Lower lobe of right lung (tissue), 2 donors: ENCODE measurements at regions not wholly inside any gene's neighbourhood (a gene's known extent, or its start where the extent isn't known, plus 50 kb on each side); places are given as distances from the start of the nearest gene placed in this dataset.

Experiments used
- ATAC-seq, 2 donors: fragments of 200-7000 bp; cut with Tn5 transposase; one replicate each; pipeline ENCODE4 v1.9.1; 2020 to 2022; ENCODE audit warnings: mild to moderate bottlenecking in 2 of 2, moderate library complexity in 2 of 2
- DNase-seq: peaks from one replicate; pipeline ENCODE4 v3.0.0-alpha.2; 2020
- H3K27ac ChIP-seq: fragments of 200-600 bp; one replicate; pipeline ENCODE4 v1.8.0; 2022
- H3K27me3 ChIP-seq: fragments of 200-600 bp; one replicate; pipeline ENCODE4 v1.8.0; 2022; ENCODE audit warnings: low read depth
- H3K36me3 ChIP-seq: fragments of 200-600 bp; one replicate; pipeline ENCODE4 v1.8.0; 2022; ENCODE audit warnings: mild to moderate bottlenecking
- H3K4me1 ChIP-seq: fragments of 200-600 bp; one replicate; pipeline ENCODE4 v1.8.0; 2022
- H3K4me3 ChIP-seq: fragments of 200-600 bp; one replicate; pipeline ENCODE4 v1.8.0; 2022; ENCODE audit warnings: mild to moderate bottlenecking
- H3K9me3 ChIP-seq: fragments of 200-600 bp; one replicate; pipeline ENCODE4 v1.8.0; 2022
- CTCF ChIP-seq: fragments of 200-600 bp; IDR thresholded peaks from one replicate; pipeline ENCODE4 v1.8.0; 2022; ENCODE audit warnings: antibody characterized with exemption, mild to moderate bottlenecking
- intact Hi-C: fragments of 100-400 bp; cut with DNase I; formaldehyde crosslinking; loops from one replicate; pipeline ENCODE4 v1.11.0; 2022
- donor health status: DM: no; HTN: yes; CAD: no; lungs with severe emphysema.

GRCh38 chr6:67391955-67392354, 1243.1 kb upstream of the ADGRB3 start:
- no peaks in the 10 kb centered on the region for H3K36me3 ChIP-seq
- DNase-seq (no peak), ATAC-seq (no peak)
- intact Hi-C loops = no loop called here
- no peaks in the 10 kb centered on the region for H3K4me1 ChIP-seq
- H3K9me3 ChIP-seq = no peaks in the 10 kb centered on the region
- H3K4me3 ChIP-seq = no peak overlapping the region
- no peaks in the 10 kb centered on the region for H3K27me3 ChIP-seq
- TF ChIP-seq CTCF = no peak
- H3K27ac ChIP-seq = no peak overlapping the region

DNA sequence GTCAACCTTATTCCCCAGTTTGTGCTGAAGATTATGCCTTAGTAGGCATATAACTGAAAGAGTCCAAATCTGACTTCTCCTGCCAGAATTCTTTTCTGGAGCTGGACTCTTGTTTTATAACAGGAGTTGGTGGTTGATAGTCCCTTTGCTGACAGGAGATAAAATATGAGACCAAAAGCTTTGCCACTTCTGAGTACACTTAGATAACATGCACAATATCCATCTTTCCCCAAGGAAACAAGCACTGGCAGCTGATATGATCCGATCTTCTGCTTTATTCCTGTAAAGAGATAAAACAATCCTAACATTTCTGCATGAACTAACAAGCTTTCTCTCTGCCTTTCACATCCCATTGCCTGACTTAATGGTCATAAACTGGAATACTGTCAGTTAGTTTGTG, 1265.4 kb upstream of the ADGRB3 start:
- no peak for ATAC-seq

DNA sequence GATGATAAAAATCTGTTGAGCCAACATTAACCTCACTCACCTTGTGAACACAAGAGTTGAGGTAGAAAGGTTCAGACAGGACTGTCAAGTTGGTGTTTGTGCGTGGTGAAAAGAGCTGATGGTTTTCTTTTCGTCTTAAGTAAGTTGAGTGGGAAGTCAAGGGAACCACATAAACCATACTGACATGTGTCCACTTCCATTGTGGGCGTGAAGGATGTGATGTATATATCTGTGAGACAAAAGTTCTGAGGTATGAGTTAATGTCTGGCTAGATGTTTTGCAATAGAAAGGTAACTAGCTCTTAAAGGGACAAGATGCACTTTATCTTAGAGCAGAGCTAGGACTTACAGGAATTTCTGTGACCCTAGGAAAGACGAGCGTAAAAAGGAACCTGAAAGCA, 1272.1 kb upstream of the ADGRB3 start:
- Histone ChIP-seq H3K27me3 (no peaks in the 10 kb centered on the region), H3K4me3 (no peak overlapping the region), H3K36me3 (no peaks in the 10 kb centered on the region), H3K4me1 (no peaks in the 10 kb centered on the region), H3K27ac (no peak overlapping the region), H3K9me3 (no peaks in the 10 kb centered on the region)
- ATAC-seq (no peak), DNase-seq (no peak)
- TF ChIP-seq CTCF = no peak
- intact Hi-C loops = no loop called here

More for the DNA sequence above, 1265.4 kb upstream of the ADGRB3 start:
- Histone ChIP-seq H3K4me1 (no peaks in the 10 kb centered on the region), H3K9me3 (no peaks in the 10 kb centered on the region), H3K27me3 (no peaks in the 10 kb centered on the region), H3K4me3 (no peak overlapping the region), H3K36me3 (no peaks in the 10 kb centered on the region), H3K27ac (no peak overlapping the region)
- TF ChIP-seq CTCF = no peak
- no peak for DNase-seq
- intact Hi-C loops = no loop called here

- TF ChIP-seq CTCF = no peak
- Histone ChIP-seq H3K36me3 (no peaks in the 10 kb centered on the region), H3K4me1 (no peaks in the 10 kb centered on the region), H3K9me3 (no peaks in the 10 kb centered on the region), H3K4me3 (no peak overlapping the region), H3K27ac (no peak overlapping the region), H3K27me3 (no peaks in the 10 kb centered on the region)
- ATAC-seq = no peak
- DNase-seq = no peak
- intact Hi-C loops = no loop called here
Observed at GRCh38 chr6:67361264-67361663, 1273.8 kb upstream of the ADGRB3 start.

DNA sequence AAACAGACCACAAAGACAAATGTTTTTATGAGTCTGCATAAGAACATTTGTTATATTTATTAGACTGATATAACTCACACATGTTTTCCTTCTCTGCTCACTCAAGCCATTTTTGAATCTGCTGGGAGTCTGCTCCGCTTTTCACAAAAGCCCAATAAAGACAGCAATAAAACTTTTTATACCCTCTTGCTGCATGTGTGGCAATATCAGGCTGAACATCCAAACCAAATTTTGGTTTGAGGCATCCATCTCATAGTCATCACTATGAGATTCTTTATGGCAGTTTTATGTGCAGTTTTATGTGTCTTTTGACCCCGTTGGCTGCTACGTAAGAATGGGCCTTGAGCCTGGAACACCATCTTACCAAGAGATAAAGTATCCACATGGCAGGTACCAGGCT, 1276.8 kb upstream of the ADGRB3 start:
- Histone ChIP-seq H3K4me3 (no peak overlapping the region), H3K27me3 (no peaks in the 10 kb centered on the region), H3K36me3 (no peaks in the 10 kb centered on the region), H3K9me3 (no peaks in the 10 kb centered on the region), H3K27ac (no peak overlapping the region), H3K4me1 (no peaks in the 10 kb centered on the region)
- ATAC-seq (no peak), DNase-seq (no peak)
- intact Hi-C loops = no loop called here
- TF ChIP-seq CTCF = no peak

- no peak for TF ChIP-seq CTCF
- intact Hi-C loops = no loop called here
- Histone ChIP-seq H3K27ac (no peak overlapping the region), H3K4me1 (no peaks in the 10 kb centered on the region), H3K4me3 (no peak overlapping the region), H3K9me3 (no peaks in the 10 kb centered on the region), H3K27me3 (no peaks in the 10 kb centered on the region), H3K36me3 (no peaks in the 10 kb centered on the region)
- ATAC-seq (no peak), DNase-seq (no peak)
Observed at GRCh38 chr6:67353861-67354260, 1281.2 kb upstream of the ADGRB3 start.
